ENCODE measurements at regions not wholly inside any gene's neighbourhood (a gene's known extent, or its start where the extent isn't known, plus 50 kb on each side); places are given as distances from the start of the nearest gene placed in this dataset.

- 84 to 90% (median 87%) methylated on average over 6 of the region's 6 CpGs for WGBS, 3 donors
- DNase-seq: no peak
- peaks cover 0 to 3% of the 10 kb centered on the region in 2 donors for H3K9me3 ChIP-seq (ENCODE audit: control insufficient read depth in 2 of 2, insufficient read depth in 1 of 2, low read depth in 1 of 2, low read length in 1 of 2)
Observed at GRCh38 chr6:45727819-45728449, 287.7 kb downstream of the CLIC5 start.

DNA sequence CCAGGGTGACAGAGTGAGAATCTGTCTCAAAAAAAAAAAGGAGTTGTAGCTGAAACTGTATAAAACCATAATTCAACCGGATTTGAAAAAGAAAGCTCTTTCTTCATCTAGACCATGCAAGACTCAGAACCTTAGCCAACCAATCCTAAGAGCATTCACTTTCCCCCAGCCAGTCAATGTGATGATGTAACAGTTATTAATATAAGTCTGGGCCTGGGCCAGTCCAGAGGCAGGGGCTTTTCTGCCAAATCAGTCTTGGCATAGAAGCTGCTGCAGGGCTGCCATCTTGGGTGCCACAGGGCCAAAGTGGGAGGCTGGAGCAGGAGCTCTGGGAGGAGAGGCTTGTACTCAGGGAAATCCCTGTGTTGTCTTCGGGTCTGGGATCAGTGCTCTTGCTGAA is 288.4 kb downstream of the CLIC5 start:
- Histone ChIP-seq H3K9me3 (ENCODE audit: control insufficient read depth in 2 of 2, insufficient read depth in 1 of 2, low read depth in 1 of 2, low read length in 1 of 2) (peaks cover 0 to 3% of the 10 kb centered on the region in 2 donors), H3K36me3 (ENCODE audit: control insufficient read depth in 3 of 3, insufficient read depth in 2 of 3, low read depth in 1 of 3, low read length in 3 of 3) (no peaks in the 10 kb centered on the region), H3K27ac (ENCODE audit: low read depth in 1 of 3, low read length in 2 of 3) (no peak overlapping the region), H3K4me3 (ENCODE audit: low read depth in 1 of 3, low read length in 3 of 3) (no peak overlapping the region), H3K27me3 (ENCODE audit: control insufficient read depth in 3 of 3, insufficient read depth in 3 of 3, low read length in 3 of 3) (no peaks in the 10 kb centered on the region), H3K4me1 (ENCODE audit: control insufficient read depth in 3 of 3, insufficient read depth in 2 of 3, low read depth in 1 of 3, low read length in 2 of 3) (no peaks in the 10 kb centered on the region)
- 67 to 86% (median 68%) methylated on average over 2 of the region's 2 CpGs for WGBS, 3 donors
- DNase-seq (no peak), FAIRE-seq (no peak)

More at GRCh38 chr6:45727819-45728449, 287.7 kb downstream of the CLIC5 start:
- Histone ChIP-seq H3K4me3 (ENCODE audit: low read depth in 1 of 3, low read length in 3 of 3) (no peak overlapping the region), H3K27me3 (ENCODE audit: control insufficient read depth in 3 of 3, insufficient read depth in 3 of 3, low read length in 3 of 3) (no peaks in the 10 kb centered on the region), H3K36me3 (ENCODE audit: control insufficient read depth in 3 of 3, insufficient read depth in 2 of 3, low read depth in 1 of 3, low read length in 3 of 3) (no peaks in the 10 kb centered on the region), H3K27ac (ENCODE audit: low read depth in 1 of 3, low read length in 2 of 3) (no peak overlapping the region), H3K4me1 (ENCODE audit: control insufficient read depth in 3 of 3, insufficient read depth in 2 of 3, low read depth in 1 of 3, low read length in 2 of 3) (no peaks in the 10 kb centered on the region)
- FAIRE-seq: no peak

DNA sequence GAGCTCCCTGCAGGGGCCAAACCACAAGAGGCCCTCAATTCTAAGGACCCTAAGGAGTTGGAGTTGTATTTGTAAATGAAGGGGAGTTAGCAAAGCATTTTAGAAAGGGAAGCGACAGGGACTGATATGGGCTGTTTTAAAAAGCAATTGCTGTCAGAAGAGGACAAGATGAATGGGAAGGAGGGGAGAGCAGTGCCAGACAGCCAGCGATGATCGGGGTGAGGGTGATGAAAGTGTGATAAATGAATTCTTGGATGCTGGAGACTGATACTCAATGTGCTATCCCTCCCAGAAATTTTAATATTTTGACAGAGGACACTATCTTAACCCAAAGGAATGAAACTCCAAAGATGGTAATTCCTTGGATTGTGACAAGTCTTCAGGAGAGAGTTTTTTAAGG is 289.2 kb downstream of the CLIC5 start:
- H3K27ac ChIP-seq (ENCODE audit: low read depth in 1 of 3, low read length in 2 of 3): no peak overlapping the region
- WGBS, 3 donors: 82 to 93% (median 90%) methylated on average over 3 of the region's 3 CpGs
- H3K4me3 ChIP-seq (ENCODE audit: low read depth in 1 of 3, low read length in 3 of 3): no peak overlapping the region
- H3K36me3 ChIP-seq (ENCODE audit: control insufficient read depth in 3 of 3, insufficient read depth in 2 of 3, low read depth in 1 of 3, low read length in 3 of 3): no peaks in the 10 kb centered on the region
- no peak for FAIRE-seq
- H3K9me3 ChIP-seq (ENCODE audit: control insufficient read depth in 2 of 2, insufficient read depth in 1 of 2, low read depth in 1 of 2, low read length in 1 of 2): peaks cover 0 to 3% of the 10 kb centered on the region in 2 donors
- no peaks in the 10 kb centered on the region for H3K27me3 ChIP-seq (ENCODE audit: control insufficient read depth in 3 of 3, insufficient read depth in 3 of 3, low read length in 3 of 3)
- no peaks in the 10 kb centered on the region for H3K4me1 ChIP-seq (ENCODE audit: control insufficient read depth in 3 of 3, insufficient read depth in 2 of 3, low read depth in 1 of 3, low read length in 2 of 3)
- no peak for DNase-seq

DNA sequence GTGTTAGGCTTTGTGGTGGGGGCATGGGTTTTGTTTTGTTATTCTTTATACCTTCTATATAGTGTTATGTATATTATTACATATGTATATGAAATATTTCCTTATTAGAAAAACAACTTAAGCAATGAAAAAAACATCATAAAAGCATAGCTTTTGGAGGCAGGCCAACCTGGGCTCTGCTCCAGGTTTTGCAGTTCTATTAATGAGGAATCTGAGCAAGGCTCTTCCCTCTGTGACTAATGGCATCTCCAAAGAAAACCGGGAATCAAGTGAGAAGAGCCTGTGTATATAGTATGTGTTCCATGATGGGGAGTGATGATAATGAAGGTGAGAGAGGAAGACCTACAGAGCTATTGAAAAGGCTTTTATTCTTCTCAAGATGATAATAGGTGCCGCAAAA is 291.1 kb downstream of the CLIC5 start:
- Histone ChIP-seq H3K27ac (ENCODE audit: low read depth in 1 of 3, low read length in 2 of 3) (no peak overlapping the region), H3K36me3 (ENCODE audit: control insufficient read depth in 3 of 3, insufficient read depth in 2 of 3, low read depth in 1 of 3, low read length in 3 of 3) (no peaks in the 10 kb centered on the region), H3K4me1 (ENCODE audit: control insufficient read depth in 3 of 3, insufficient read depth in 2 of 3, low read depth in 1 of 3, low read length in 2 of 3) (no peaks in the 10 kb centered on the region), H3K9me3 (ENCODE audit: control insufficient read depth in 2 of 2, insufficient read depth in 1 of 2, low read depth in 1 of 2, low read length in 1 of 2) (peaks cover 0 to 3% of the 10 kb centered on the region in 2 donors), H3K27me3 (ENCODE audit: control insufficient read depth in 3 of 3, insufficient read depth in 3 of 3, low read length in 3 of 3) (no peaks in the 10 kb centered on the region), H3K4me3 (ENCODE audit: low read depth in 1 of 3, low read length in 3 of 3) (no peak overlapping the region)
- DNase-seq (peak; percentile 13 to 25), FAIRE-seq (no peak)
- WGBS, 3 donors: 47 to 60% (median 56%) methylated on average over 2 of the region's 2 CpGs

DNA sequence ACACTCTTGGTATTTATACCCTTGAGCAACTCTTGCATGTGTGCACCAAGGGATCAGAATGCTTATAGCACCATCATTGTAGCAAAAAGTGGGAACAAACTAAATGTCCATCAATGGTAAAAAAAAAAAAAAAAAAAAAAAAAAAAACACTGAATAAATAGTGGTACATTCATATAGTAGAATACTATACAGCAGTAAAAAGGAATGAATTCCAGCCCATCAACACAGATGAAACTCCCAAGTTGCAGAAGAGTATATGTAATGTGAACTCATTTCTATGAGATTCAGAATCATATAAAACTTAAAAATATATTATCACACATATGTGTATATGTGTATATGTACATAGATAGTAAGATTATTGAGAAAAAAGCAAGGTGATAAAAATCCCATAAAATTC is 291.6 kb downstream of the CLIC5 start:
- Histone ChIP-seq H3K9me3 (ENCODE audit: control insufficient read depth in 2 of 2, insufficient read depth in 1 of 2, low read depth in 1 of 2, low read length in 1 of 2) (peaks cover 0 to 3% of the 10 kb centered on the region in 2 donors), H3K4me3 (ENCODE audit: low read depth in 1 of 3, low read length in 3 of 3) (no peak overlapping the region), H3K36me3 (ENCODE audit: control insufficient read depth in 3 of 3, insufficient read depth in 2 of 3, low read depth in 1 of 3, low read length in 3 of 3) (no peaks in the 10 kb centered on the region), H3K27me3 (ENCODE audit: control insufficient read depth in 3 of 3, insufficient read depth in 3 of 3, low read length in 3 of 3) (no peaks in the 10 kb centered on the region), H3K27ac (ENCODE audit: low read depth in 1 of 3, low read length in 2 of 3) (no peak overlapping the region), H3K4me1 (ENCODE audit: control insufficient read depth in 3 of 3, insufficient read depth in 2 of 3, low read depth in 1 of 3, low read length in 2 of 3) (no peaks in the 10 kb centered on the region)
- DNase-seq: no peak
- FAIRE-seq: no peak

DNA sequence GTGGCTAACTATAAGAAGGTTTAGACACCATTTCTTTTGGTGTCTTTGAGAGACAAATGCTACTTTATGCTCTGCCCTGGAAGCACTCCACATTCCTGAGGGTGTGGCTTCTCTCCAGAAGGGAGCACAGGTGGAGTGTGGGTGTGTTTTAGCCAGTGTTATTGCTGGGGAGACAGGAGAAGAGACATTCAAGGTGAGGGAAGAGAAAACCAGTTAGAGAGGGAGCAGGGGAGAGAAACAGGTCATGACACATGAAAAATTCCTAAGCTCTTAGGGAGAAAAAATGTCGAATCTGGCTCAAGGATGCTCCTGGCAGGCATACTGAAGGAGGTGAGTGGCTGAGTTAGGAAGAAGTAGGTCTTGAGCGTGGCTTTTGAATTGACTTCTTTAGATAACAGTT is 292.8 kb downstream of the CLIC5 start:
- H3K27ac ChIP-seq (ENCODE audit: low read depth in 1 of 3, low read length in 2 of 3): no peak overlapping the region
- H3K27me3 ChIP-seq (ENCODE audit: control insufficient read depth in 3 of 3, insufficient read depth in 3 of 3, low read length in 3 of 3): no peaks in the 10 kb centered on the region
- H3K4me1 ChIP-seq (ENCODE audit: control insufficient read depth in 3 of 3, insufficient read depth in 2 of 3, low read depth in 1 of 3, low read length in 2 of 3): no peaks in the 10 kb centered on the region
- no peak for FAIRE-seq
- DNase-seq: no peak
- no peak overlapping the region for H3K4me3 ChIP-seq (ENCODE audit: low read depth in 1 of 3, low read length in 3 of 3)
- 79 to 88% (median 83%) methylated on average over 2 of the region's 2 CpGs for whole genome bisulfite sequencing, 3 donors
- H3K9me3 ChIP-seq (ENCODE audit: control insufficient read depth in 2 of 2, insufficient read depth in 1 of 2, low read depth in 1 of 2, low read length in 1 of 2): peaks cover 0 to 3% of the 10 kb centered on the region in 2 donors
- no peaks in the 10 kb centered on the region for H3K36me3 ChIP-seq (ENCODE audit: control insufficient read depth in 3 of 3, insufficient read depth in 2 of 3, low read depth in 1 of 3, low read length in 3 of 3)

DNA sequence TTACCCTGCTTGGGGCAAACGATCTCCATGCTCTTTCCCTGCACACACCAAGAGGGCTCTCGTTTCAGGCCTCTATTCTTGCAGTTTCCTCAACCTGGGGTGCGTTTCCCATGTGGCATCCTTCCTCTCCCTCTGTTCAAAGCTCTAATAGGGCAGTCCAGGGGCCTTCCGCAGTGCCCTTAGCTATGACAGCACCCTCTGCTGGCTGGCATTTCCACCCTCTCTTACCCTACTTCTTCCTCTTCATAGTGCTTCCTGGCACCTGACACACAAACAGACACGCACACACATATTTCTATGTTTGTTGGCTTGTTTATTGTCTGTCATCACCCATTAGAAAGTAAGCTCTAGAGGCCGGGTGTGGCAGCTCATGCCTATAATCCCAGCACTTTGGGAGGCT is 294.0 kb downstream of the CLIC5 start:
- H3K4me1 ChIP-seq (ENCODE audit: control insufficient read depth in 3 of 3, insufficient read depth in 2 of 3, low read depth in 1 of 3, low read length in 2 of 3): no peaks in the 10 kb centered on the region
- no peak for DNase-seq
- no peak overlapping the region for H3K4me3 ChIP-seq (ENCODE audit: low read depth in 1 of 3, low read length in 3 of 3)
- H3K9me3 ChIP-seq (ENCODE audit: control insufficient read depth in 2 of 2, insufficient read depth in 1 of 2, low read depth in 1 of 2, low read length in 1 of 2): peaks cover 0 to 3% of the 10 kb centered on the region in 2 donors
- no peaks in the 10 kb centered on the region for H3K27me3 ChIP-seq (ENCODE audit: control insufficient read depth in 3 of 3, insufficient read depth in 3 of 3, low read length in 3 of 3)
- no peaks in the 10 kb centered on the region for H3K36me3 ChIP-seq (ENCODE audit: control insufficient read depth in 3 of 3, insufficient read depth in 2 of 3, low read depth in 1 of 3, low read length in 3 of 3)
- no peak overlapping the region for H3K27ac ChIP-seq (ENCODE audit: low read depth in 1 of 3, low read length in 2 of 3)
- 75 to 83% (median 80%) methylated on average over 6 of the region's 6 CpGs for WGBS, 3 donors
- FAIRE-seq: no peak

GRCh38 chr6:45718871-45719270 is 296.8 kb downstream of the CLIC5 start:
- Histone ChIP-seq H3K36me3 (ENCODE audit: control insufficient read depth in 3 of 3, insufficient read depth in 2 of 3, low read depth in 1 of 3, low read length in 3 of 3) (no peaks in the 10 kb centered on the region), H3K9me3 (ENCODE audit: control insufficient read depth in 2 of 2, insufficient read depth in 1 of 2, low read depth in 1 of 2, low read length in 1 of 2) (peaks cover 0 to 3% of the 10 kb centered on the region in 2 donors), H3K27ac (ENCODE audit: low read depth in 1 of 3, low read length in 2 of 3) (no peak overlapping the region), H3K4me1 (ENCODE audit: control insufficient read depth in 3 of 3, insufficient read depth in 2 of 3, low read depth in 1 of 3, low read length in 2 of 3) (peaks cover 0 to 6% (median 0%) of the 10 kb centered on the region in 3 donors), H3K4me3 (ENCODE audit: low read depth in 1 of 3, low read length in 3 of 3) (no peak overlapping the region), H3K27me3 (ENCODE audit: control insufficient read depth in 3 of 3, insufficient read depth in 3 of 3, low read length in 3 of 3) (no peaks in the 10 kb centered on the region)
- no peak for DNase-seq
- no peak for FAIRE-seq
- 82 to 87% (median 83%) methylated on average over 3 of the region's 3 CpGs for WGBS, 3 donors

DNA sequence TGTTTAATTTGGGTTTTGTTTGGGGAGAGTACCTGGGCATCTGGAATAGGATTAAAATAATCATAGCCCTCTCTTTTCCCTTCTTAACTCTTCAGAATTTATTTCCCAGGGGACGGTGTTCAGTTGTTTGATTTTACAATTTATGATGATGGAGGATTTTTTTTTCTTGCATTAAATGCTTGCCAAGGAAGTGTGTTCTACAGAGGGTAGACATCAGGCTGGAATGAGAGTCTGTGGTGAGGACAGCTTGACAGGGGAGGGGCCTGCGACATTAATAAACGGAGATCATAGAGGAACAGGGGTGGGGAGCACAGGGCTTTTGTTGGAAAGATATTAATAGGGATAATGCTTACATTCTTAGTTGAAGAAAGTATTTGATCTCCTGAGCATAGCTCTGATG is 297.5 kb downstream of the CLIC5 start:
- no peak overlapping the region for H3K27ac ChIP-seq (ENCODE audit: low read depth in 1 of 3, low read length in 2 of 3)
- no peaks in the 10 kb centered on the region for H3K27me3 ChIP-seq (ENCODE audit: control insufficient read depth in 3 of 3, insufficient read depth in 3 of 3, low read length in 3 of 3)
- H3K9me3 ChIP-seq (ENCODE audit: control insufficient read depth in 2 of 2, insufficient read depth in 1 of 2, low read depth in 1 of 2, low read length in 1 of 2): no peaks in the 10 kb centered on the region
- 85 to 93% (median 90%) methylated on average over 3 of the region's 3 CpGs for WGBS, 3 donors
- DNase-seq (no peak), FAIRE-seq (no peak)
- H3K4me1 ChIP-seq (ENCODE audit: control insufficient read depth in 3 of 3, insufficient read depth in 2 of 3, low read depth in 1 of 3, low read length in 2 of 3): peaks cover 0 to 6% (median 0%) of the 10 kb centered on the region in 3 donors
- no peak overlapping the region for H3K4me3 ChIP-seq (ENCODE audit: low read depth in 1 of 3, low read length in 3 of 3)
- no peaks in the 10 kb centered on the region for H3K36me3 ChIP-seq (ENCODE audit: control insufficient read depth in 3 of 3, insufficient read depth in 2 of 3, low read depth in 1 of 3, low read length in 3 of 3)
